AG10803 (cell line): ENCODE measurements at regions not wholly inside any gene's neighbourhood (a gene's known extent, or its start where the extent isn't known, plus 50 kb on each side); places are given as distances from the start of the nearest gene placed in this dataset.

Experiments used
- DNase-seq: peaks from one replicate; pipeline ENCODE4 v3.0.0; 2010; ENCODE audit warnings: low read depth
- H3K4me3 ChIP-seq: 2 replicates; pipeline ENCODE4 v1.5.1; 2011; ENCODE audit warnings: mild to moderate bottlenecking, low read length, control low read depth
- CTCF ChIP-seq: conservative IDR thresholded peaks from 2 replicates; pipeline ENCODE4 v1.5.1; 2011; ENCODE audit warnings: mild to moderate bottlenecking, low read length, control low read depth, inconsistent platforms

GRCh38 chr21:28627691-28628090 is 365.0 kb downstream of the LTN1 start:
- peak; percentile 39 for DNase-seq
- no peak for TF ChIP-seq CTCF
- H3K4me3 ChIP-seq = no peak overlapping the region

DNA sequence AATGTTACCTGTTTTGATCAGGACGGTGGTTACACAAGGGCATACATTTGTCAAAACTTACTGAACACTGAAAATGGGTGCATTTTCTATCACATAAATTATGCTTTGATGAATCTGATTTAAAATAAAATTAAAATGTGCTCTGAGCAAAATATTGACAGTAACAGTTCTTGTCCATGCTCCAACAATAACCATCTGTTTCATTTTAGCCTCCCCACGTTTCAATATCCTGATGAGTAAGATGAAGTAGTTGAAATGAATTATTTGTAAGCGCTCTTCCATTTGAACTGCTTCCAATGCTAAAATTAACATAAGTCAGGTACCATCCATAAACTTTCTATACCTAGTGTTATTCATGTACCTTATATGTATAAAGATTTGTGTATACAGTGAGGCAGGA is 365.4 kb downstream of the LTN1 start:
- no peak for TF ChIP-seq CTCF
- DNase-seq = peak; percentile 49
- no peak overlapping the region for H3K4me3 ChIP-seq

DNA sequence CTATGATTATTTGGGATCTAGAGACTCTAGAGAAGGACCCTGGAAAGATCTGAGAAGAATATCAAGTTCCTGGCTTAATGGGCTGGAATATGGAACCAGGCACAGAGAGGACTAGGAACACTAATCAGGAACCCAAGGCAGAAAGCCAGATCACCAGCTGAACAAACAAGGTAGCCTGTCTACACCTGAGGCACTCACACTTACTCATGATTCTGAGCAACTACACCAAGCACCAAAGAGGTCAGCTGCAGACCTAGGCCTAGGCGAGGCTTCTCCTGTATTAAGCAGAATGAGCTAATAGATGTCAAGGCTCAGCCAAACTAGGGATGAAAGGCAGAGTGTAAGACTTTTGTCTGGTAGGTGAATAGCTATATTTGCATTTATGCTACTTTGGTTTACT is 368.1 kb downstream of the LTN1 start:
- no peak for DNase-seq
- no peak overlapping the region for H3K4me3 ChIP-seq
- TF ChIP-seq CTCF = no peak

GRCh38 chr21:28617300-28617699 is 375.4 kb downstream of the LTN1 start:
- no peak for TF ChIP-seq CTCF
- no peak overlapping the region for H3K4me3 ChIP-seq
- no peak for DNase-seq

DNA sequence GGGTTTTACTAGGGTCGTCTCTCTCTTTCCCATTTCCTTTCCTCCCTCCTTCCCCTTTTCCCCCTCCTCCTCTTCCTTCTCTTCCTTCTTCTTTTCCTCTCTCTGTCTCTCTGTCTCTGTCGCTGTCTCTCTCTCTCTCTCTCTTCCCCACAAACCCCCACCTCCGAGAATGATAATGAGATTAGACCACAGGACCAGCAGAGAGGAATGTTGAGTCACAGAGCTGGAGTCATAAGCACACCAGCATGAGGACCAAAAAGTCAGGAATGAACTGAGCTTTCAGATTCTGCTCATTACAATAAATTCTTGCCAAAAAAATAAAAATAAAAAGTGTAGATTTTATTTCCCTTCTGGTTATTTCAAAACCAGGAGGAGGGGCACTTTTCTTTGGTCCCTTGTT is 377.4 kb downstream of the LTN1 start:
- TF ChIP-seq CTCF = no peak
- H3K4me3 ChIP-seq = no peak overlapping the region
- peak; percentile 85 for DNase-seq

DNA sequence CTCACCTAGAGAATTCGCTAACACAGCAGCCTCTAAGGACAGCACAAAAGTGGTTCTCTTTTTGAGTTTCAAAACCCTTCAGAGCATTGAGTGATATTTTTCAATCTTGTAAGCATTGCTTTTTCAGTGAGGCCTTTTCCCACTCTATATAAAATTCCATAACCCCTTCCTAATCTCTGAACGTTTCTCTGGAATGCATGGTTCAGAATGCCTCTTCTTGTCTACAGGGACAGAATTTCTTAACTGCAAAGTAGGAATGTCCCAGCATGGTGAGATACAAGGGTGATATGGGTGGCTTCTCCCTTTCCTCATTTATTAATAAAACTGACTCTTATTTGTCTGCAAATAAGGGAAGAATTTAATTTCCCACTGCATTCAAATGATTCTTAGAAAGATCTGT is 377.9 kb downstream of the LTN1 start:
- DNase-seq = no peak
- TF ChIP-seq CTCF = no peak
- H3K4me3 ChIP-seq = no peak overlapping the region

DNA sequence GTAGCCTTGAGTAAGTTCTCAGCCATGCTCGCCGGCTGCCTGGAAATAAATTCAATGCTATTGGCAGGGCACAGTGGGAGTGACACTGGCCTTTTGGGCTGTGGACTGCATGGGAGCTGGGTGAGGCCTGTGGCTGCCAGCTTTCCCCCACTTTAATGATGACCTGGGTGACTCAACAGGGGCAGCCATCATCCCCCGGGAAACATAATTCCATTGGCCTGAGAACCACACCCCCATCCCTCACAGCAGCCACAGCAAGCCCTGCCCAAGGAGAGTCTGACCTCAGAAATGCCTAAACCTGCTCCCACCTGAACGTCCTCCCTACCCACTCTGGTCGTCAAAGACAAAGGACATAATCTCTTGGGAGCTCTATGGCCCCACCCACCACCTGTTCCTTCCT is 384.0 kb downstream of the LTN1 start:
- no peak for TF ChIP-seq CTCF
- H3K4me3 ChIP-seq = no peak overlapping the region
- no peak for DNase-seq
